Bronchial epithelial cell (primary cell): ENCODE measurements at regions not wholly inside any gene's neighbourhood (a gene's known extent, or its start where the extent isn't known, plus 50 kb on each side); places are given as distances from the start of the nearest gene placed in this dataset.
A peak's percentile ranks its signal among the peaks of the same experiment; 100 is the strongest.

ENCODE experiments used
- DNase-seq: peaks from one replicate; pipeline ENCODE4 v3.0.0-alpha.2; 2010; ENCODE audit warnings: low read depth
- FAIRE-seq: peaks from 2 replicates; lab custom pipeline; 2011; peaks lifted over from hg19 to GRCh38; lab: Jason Lieb, UNC
- H3K27me3 ChIP-seq: 2 replicates; pipeline ENCODE4 v1.5.1; 2011; ENCODE audit warnings: low read length; ENCODE audit not compliant: control insufficient read depth, insufficient read depth
- H3K36me3 ChIP-seq: 2 replicates; pipeline ENCODE4 v1.5.1; 2011; ENCODE audit warnings: low read length; ENCODE audit not compliant: control insufficient read depth, insufficient read depth
- H3K4me3 ChIP-seq: 2 replicates; pipeline ENCODE4 v1.5.1; 2011; ENCODE audit warnings: mild to moderate bottlenecking, low read depth, low read length, control low read depth
- TF ChIP-seq, protein P1 (sequence below): IDR thresholded peaks from 2 replicates; pipeline ENCODE4 v1.5.1; 2011; ENCODE audit warnings: mild to moderate bottlenecking, moderate library complexity, low read length, control low read depth, inconsistent platforms; ENCODE audit not compliant: insufficient read depth, severe bottlenecking

DNA sequence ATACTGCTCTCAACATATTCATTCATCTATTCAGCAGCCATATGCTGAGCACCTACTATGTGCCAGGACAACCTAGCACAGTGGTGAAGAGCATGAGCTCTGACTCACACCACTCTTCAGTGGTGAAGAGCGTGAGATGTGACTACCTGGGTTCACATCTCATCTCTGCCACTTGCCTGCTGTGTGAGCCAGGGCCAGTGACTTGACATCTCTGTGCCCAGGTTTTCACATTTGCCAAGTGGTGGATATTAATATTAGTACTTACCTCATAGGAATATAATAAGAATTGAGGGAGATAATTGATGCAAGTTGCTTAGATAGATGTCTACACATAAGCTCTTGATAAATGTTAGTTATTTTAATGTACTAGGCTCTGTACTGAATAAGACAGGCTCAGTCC is 488.9 kb downstream of the PTPRU start:
- H3K27me3 ChIP-seq: no peaks in the 10 kb centered on the region
- TF ChIP-seq, protein P1, sequence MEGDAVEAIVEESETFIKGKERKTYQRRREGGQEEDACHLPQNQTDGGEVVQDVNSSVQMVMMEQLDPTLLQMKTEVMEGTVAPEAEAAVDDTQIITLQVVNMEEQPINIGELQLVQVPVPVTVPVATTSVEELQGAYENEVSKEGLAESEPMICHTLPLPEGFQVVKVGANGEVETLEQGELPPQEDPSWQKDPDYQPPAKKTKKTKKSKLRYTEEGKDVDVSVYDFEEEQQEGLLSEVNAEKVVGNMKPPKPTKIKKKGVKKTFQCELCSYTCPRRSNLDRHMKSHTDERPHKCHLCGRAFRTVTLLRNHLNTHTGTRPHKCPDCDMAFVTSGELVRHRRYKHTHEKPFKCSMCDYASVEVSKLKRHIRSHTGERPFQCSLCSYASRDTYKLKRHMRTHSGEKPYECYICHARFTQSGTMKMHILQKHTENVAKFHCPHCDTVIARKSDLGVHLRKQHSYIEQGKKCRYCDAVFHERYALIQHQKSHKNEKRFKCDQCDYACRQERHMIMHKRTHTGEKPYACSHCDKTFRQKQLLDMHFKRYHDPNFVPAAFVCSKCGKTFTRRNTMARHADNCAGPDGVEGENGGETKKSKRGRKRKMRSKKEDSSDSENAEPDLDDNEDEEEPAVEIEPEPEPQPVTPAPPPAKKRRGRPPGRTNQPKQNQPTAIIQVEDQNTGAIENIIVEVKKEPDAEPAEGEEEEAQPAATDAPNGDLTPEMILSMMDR: no peak
- no peak for FAIRE-seq
- H3K36me3 ChIP-seq: no peaks in the 10 kb centered on the region
- no peak for DNase-seq
- no peak overlapping the region for H3K4me3 ChIP-seq

DNA sequence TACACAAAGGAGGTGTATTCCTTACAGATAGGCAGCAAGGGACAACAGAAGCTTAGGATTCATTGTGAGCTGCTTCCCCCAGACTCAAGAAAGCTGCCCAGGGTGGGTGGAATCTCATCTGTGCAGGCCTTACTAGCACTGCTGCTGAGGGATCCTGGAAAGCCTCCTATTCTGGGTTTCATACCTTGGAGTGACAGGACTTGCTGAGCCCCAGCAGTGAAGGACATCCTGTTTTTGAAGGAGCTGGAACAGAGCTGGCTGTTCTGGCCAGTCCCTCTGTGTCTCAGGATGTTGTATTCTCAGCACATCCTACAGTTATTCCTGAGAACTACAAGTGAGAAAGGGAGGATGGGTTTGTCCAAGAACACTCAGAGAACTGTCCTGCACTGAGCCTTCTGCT is 486.3 kb downstream of the PTPRU start:
- TF ChIP-seq, protein P1: no peak
- DNase-seq (no peak), FAIRE-seq (peak; percentile 58)
- Histone ChIP-seq H3K4me3 (no peak overlapping the region), H3K27me3 (no peaks in the 10 kb centered on the region), H3K36me3 (no peaks in the 10 kb centered on the region)

- TF ChIP-seq, protein P1: no peak
- FAIRE-seq (no peak), DNase-seq (peak; percentile 48)
- Histone ChIP-seq H3K36me3 (no peaks in the 10 kb centered on the region), H3K27me3 (no peaks in the 10 kb centered on the region), H3K4me3 (no peak overlapping the region)
Measured at GRCh38 chr1:29719253-29719652, 482.9 kb downstream of the PTPRU start.

GRCh38 chr1:29718791-29719190 is 482.5 kb downstream of the PTPRU start:
- DNase-seq: no peak
- no peak for FAIRE-seq

GRCh38 chr1:29716306-29716705 is 480.0 kb downstream of the PTPRU start:
- no peaks in the 10 kb centered on the region for H3K27me3 ChIP-seq
- DNase-seq (no peak), FAIRE-seq (no peak)

More at GRCh38 chr1:29718791-29719190, 482.5 kb downstream of the PTPRU start:
- Histone ChIP-seq H3K27me3 (no peaks in the 10 kb centered on the region), H3K4me3 (no peak overlapping the region), H3K36me3 (no peaks in the 10 kb centered on the region)
- TF ChIP-seq, protein P1: no peak

DNA sequence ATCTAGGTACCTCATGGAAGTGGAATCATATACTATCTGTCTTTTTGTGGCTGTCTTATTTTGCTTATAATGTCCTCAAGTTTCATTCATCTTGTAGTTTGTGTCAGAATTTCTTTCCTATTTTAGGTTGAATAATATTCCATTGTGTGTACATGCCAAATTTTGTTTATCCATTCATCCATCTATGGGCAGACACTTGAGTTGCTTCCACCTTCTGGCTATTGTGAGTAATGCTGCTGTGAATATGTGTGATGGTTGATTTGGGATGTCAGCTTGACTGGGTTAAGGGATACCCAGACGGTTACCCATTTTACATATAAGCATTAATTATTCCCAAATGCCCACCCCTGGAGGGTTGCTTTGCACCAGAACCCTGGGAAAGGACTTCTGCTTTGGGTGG is 477.5 kb downstream of the PTPRU start:
- FAIRE-seq: no peak
- no peaks in the 10 kb centered on the region for H3K36me3 ChIP-seq
- no peaks in the 10 kb centered on the region for H3K27me3 ChIP-seq
- TF ChIP-seq, protein P1: peak; percentile 38
- DNase-seq: peak; percentile 38
- no peak overlapping the region for H3K4me3 ChIP-seq

More at GRCh38 chr1:29716306-29716705, 480.0 kb downstream of the PTPRU start:
- TF ChIP-seq, protein P1: no peak
- Histone ChIP-seq H3K4me3 (no peak overlapping the region), H3K36me3 (no peaks in the 10 kb centered on the region)
